Heart right ventricle (tissue), 16 donors: ENCODE measurements at regions not wholly inside any gene's neighbourhood (a gene's known extent, or its start where the extent isn't known, plus 50 kb on each side); places are given as distances from the start of the nearest gene placed in this dataset.

Source experiments
- ATAC-seq, 8 donors: fragments of 200-7000 bp; cut with Tn5 transposase; one replicate each; pipeline ENCODE4 v1.9.1; 2020; ENCODE audit warnings: mild to moderate bottlenecking in 8 of 8, moderate library complexity in 8 of 8, moderate number of reproducible peaks in 1 of 8
- DNase-seq, 2 donors: peaks; one replicate each; pipeline ENCODE4 v3.0.0-alpha.2; 2020
- H3K27ac ChIP-seq, 10 donors: fragments of 200-600 bp; sonication (generic) in 2 of 10; one replicate each; pipeline versions ENCODE4 v1.5.0 to v1.8.0; 2020 to 2022; ENCODE audit warnings: mild to moderate bottlenecking in 3 of 10
- H3K27me3 ChIP-seq, 7 donors: fragments of 200-600 bp; one replicate each; pipeline ENCODE4 v1.8.0; 2021 to 2022; ENCODE audit warnings: mild to moderate bottlenecking in 2 of 7
- H3K36me3 ChIP-seq, 9 donors: fragments of 200-600 bp; sonication (generic) in 1 of 9; one replicate each; pipeline versions ENCODE4 v1.5.0 to v1.8.0; 2020 to 2022; ENCODE audit warnings: mild to moderate bottlenecking in 2 of 9
- H3K4me1 ChIP-seq, 9 donors: fragments of 200-600 bp; sonication (generic) in 1 of 9; one replicate each; pipeline versions ENCODE4 v1.5.0 to v1.8.0; 2020 to 2022; ENCODE audit warnings: mild to moderate bottlenecking in 4 of 9
- H3K4me3 ChIP-seq, 10 donors: fragments of 200-600 bp; sonication (generic) in 2 of 10; one replicate each; pipeline versions ENCODE4 v1.5.0 to v1.8.0; 2020 to 2022; ENCODE audit warnings: mild to moderate bottlenecking in 7 of 10, moderate library complexity in 2 of 10
- H3K9me3 ChIP-seq, 11 donors: fragments of 200-600 bp in 10 of 11; sonication (generic) in 2 of 11; one replicate each; pipeline versions ENCODE4 v1.5.0 to v1.8.0; 2013 to 2022; ENCODE audit warnings: mild to moderate bottlenecking in 2 of 11, control low read depth in 1 of 11, moderate library complexity in 1 of 11
- WGBS, 2 donors: extraction: QIAGEN DNeasy Blood & Tissue Kit; methylation state at CpG; one replicate each; pipeline ENCODE4 v1.1.7; 2013; ENCODE audit warnings: inconsistent platforms in 1 of 2; 5-methylcytosine and 5-hydroxymethylcytosine counted together
- intact Hi-C, 10 donors: fragments of 100-400 bp; cut with DNase I; formaldehyde crosslinking; loops; one replicate each; pipeline versions ENCODE4 v1.11.1 to v1.14.2; 2022
- TF ChIP-seq, protein P1 (sequence below), 9 donors: fragments of 200-600 bp; sonication (generic) in 2 of 9; IDR thresholded peaks; one replicate each; pipeline versions ENCODE4 v1.5.0 to v1.8.0; 2021 to 2022; ENCODE audit warnings: antibody characterized with exemption in 9 of 9, mild to moderate bottlenecking in 5 of 9, moderate library complexity in 1 of 9
- donor health status: Arrhythmogenic right ventricular cardiomyopathy.
- donor health status: ischemic (EF 13 %, LVEDD 7.1; RV severe dilation, severe dysfunction).
- donor health status: healthy with polysubstance abuse.
- donor health status: DM: no; HTN: yes; CAD: no.
- donor health status: DM: no; HTN: no; CAD: no.
- donor health status: ischemic (EF 25% LVEDD 6.9; RV normal size, moderate dysfunction).
- donor health status: ischemic (EF 25% LVEDD 5.7; RV mildly dilated, moderate dysfunction).
- donor health status: healthy.
- donor health status: DM: yes; HTN: yes; CAD: no.
- donor health status: Ischemic cardiomyopathy.
- donor health status: ischemic (EF 35%, LVEDD 5.7; RV mildly dilated, moderate dysfunction).
- donor health status: nonischemic (EF 11% LVEDD 7.7; RV severe dilation, severe dysfunction).
- donor health status: DM: yes; HTN: yes; CAD: no.
- donor health status: PGD.
- donor health status: ischemic (EF 29% LVEDD 5.4; RV normal size, mild dysfunction).
- donor health status: nonischemic (EF 23%, LVEDD 6.1; RV moderate dilation, normal function).

DNA sequence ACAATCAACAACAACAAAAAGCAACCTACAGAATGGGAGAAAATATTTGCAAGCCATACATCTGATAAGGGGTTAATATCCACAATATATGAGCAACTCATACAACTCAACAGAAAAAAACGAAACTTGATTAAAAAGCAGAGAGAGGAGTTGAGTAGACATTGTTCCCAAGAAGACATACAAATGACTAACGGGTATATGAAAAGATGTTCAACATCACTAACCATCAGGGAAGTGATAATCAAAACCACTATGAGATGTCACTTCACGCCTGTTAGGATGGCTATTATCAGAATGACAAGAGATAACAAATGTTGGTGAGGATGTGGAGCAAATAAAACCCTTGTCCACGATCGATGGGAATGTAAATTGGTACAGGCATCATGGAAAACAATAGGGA lies 145.9 kb downstream of the NRN1 start:
- Histone ChIP-seq H3K4me3 (no peak overlapping the region), H3K27ac (no peak overlapping the region), H3K4me1 (peaks cover 0 to 6% (median 0%) of the 10 kb centered on the region in 9 donors), H3K36me3 (no peaks in the 10 kb centered on the region), H3K9me3 (peaks cover 0 to 7% (median 0%) of the 10 kb centered on the region in 11 donors), H3K27me3 (peaks cover 0 to 5% (median 0%) of the 10 kb centered on the region in 7 donors)
- intact Hi-C loops: no loop called here
- TF ChIP-seq, protein P1, sequence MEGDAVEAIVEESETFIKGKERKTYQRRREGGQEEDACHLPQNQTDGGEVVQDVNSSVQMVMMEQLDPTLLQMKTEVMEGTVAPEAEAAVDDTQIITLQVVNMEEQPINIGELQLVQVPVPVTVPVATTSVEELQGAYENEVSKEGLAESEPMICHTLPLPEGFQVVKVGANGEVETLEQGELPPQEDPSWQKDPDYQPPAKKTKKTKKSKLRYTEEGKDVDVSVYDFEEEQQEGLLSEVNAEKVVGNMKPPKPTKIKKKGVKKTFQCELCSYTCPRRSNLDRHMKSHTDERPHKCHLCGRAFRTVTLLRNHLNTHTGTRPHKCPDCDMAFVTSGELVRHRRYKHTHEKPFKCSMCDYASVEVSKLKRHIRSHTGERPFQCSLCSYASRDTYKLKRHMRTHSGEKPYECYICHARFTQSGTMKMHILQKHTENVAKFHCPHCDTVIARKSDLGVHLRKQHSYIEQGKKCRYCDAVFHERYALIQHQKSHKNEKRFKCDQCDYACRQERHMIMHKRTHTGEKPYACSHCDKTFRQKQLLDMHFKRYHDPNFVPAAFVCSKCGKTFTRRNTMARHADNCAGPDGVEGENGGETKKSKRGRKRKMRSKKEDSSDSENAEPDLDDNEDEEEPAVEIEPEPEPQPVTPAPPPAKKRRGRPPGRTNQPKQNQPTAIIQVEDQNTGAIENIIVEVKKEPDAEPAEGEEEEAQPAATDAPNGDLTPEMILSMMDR (IDR thresholded peaks at IDR 0.05): no peak
- no peak for ATAC-seq
- DNase-seq: no peak
- WGBS, 2 donors: 66 to 75% methylated on average over 5 of the region's 5 CpGs

GRCh38 chr6:5855787-5856470 lies 150.8 kb downstream of the NRN1 start:
- WGBS, 2 donors: 82 to 87% methylated on average over 9 of the region's 9 CpGs
- Histone ChIP-seq H3K4me3 (no peak overlapping the region), H3K9me3 (no peaks in the 10 kb centered on the region), H3K27ac (no peak overlapping the region), H3K4me1 (peaks cover 0 to 8% (median 0%) of the 10 kb centered on the region in 9 donors), H3K27me3 (peaks cover 0 to 22% (median 11%) of the 10 kb centered on the region in 7 donors), H3K36me3 (no peaks in the 10 kb centered on the region)
- ATAC-seq: no peak
- TF ChIP-seq, protein P1 (IDR thresholded peaks at IDR 0.05): no peak
- no peak for DNase-seq
- intact Hi-C loops: no loop called here

DNA sequence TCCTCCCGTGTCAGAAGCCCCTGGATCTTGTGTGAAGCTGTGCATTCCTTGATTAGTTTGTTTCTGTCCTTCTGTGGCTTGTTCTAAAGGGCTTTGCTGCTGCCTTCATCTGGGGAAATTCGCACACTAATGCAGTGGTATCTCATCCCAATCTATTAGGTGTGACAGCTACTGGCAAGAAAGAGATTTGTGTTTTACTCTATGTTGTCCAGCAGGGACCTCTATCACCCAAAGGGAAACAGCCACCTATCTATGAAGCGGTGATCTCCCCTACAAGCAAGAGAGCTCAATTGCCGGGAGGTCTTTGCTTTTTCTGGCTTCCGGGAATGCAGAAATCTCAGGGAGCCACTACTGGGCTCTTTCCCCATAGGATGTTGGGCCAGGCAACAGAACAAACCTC lies 151.8 kb downstream of the NRN1 start:
- TF ChIP-seq, protein P1 (IDR thresholded peaks at IDR 0.05): no peak
- peaks cover 0 to 11% (median 0%) of the 10 kb centered on the region in 9 donors for H3K4me1 ChIP-seq
- DNase-seq (no peak), ATAC-seq (no peak)
- no peak overlapping the region for H3K27ac ChIP-seq
- WGBS, 2 donors: 67 to 71% methylated on average over 5 of the region's 5 CpGs
- peaks cover 0 to 30% (median 20%) of the 10 kb centered on the region in 7 donors for H3K27me3 ChIP-seq
- H3K9me3 ChIP-seq: no peaks in the 10 kb centered on the region
- no peaks in the 10 kb centered on the region for H3K36me3 ChIP-seq
- intact Hi-C loops: no loop called here
- no peak overlapping the region for H3K4me3 ChIP-seq

DNA sequence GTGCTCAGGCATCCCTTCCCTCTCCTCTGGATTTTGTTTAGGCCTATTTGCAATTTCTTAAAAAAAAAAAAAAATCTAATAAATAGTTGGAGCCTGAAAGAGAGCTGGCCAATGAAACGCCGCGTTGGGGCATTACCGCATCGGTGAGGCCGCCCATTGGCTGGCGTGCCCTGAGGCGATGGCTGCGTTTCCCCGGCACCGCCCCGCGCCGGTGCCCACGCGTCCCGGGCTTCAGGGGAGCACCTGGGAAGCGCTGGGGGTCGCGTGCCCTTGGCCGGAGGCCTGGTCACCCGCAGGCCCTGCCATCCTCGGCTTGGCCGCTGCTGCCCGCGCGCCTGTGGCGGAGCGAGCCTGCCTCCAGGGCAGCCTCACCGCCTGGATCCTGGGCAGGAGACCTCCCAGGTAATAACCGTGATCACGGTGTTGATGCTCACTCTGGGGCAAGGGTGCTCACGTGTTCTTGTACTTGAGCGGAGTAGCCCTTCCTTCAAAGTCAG lies 155.4 kb downstream of the NRN1 start:
- intact Hi-C loops: no loop called here
- ATAC-seq: peak; percentile 63 to 86 (median 82)

More for the DNA sequence above, 155.4 kb downstream of the NRN1 start:
- TF ChIP-seq, protein P1 (IDR thresholded peaks at IDR 0.05): no peak
- Histone ChIP-seq H3K27ac (peak overlapping the region in 1 of 10 donors; percentile 23), H3K9me3 (peaks cover 0 to 12% (median 0%) of the 10 kb centered on the region in 11 donors), H3K4me1 (peaks cover 0 to 11% (median 0%) of the 10 kb centered on the region in 9 donors), H3K4me3 (peak overlapping the region in 9 of 10 donors; percentile 30 to 55 (median 48)), H3K36me3 (no peaks in the 10 kb centered on the region), H3K27me3 (peaks cover 0 to 40% (median 22%) of the 10 kb centered on the region in 7 donors)
- 3% methylated on average over 34 of the region's 34 CpGs for WGBS, 2 donors
- DNase-seq: peak; percentile 41 to 47
